SK-N-SH (cell line): ENCODE measurements at regions not wholly inside any gene's neighbourhood (a gene's known extent, or its start where the extent isn't known, plus 50 kb on each side); places are given as distances from the start of the nearest gene placed in this dataset.
"Not testable (repeated sequence)": the region's sequence is repeated elsewhere in the genome, so short reads cannot be mapped to it uniquely, and the experiment has no call there.

Experiments
- CTCF ChIP-seq: fragments of 200-600 bp; sonication (generic); IDR thresholded peaks from 2 replicates; pipeline ENCODE4 v1.6.1; 2017; ENCODE audit warnings: antibody characterized with exemption, mild to moderate bottlenecking, moderate library complexity
- EP300 ChIP-seq, 2 experiments: IDR thresholded peaks; 2 replicates each; pipeline versions ENCODE4 v1.4.0 to v1.6.1; 2012; ENCODE audit warnings: borderline replicate concordance in 1 of 2, low read depth in 1 of 2, low read length in 1 of 2
- JUND ChIP-seq: IDR thresholded peaks from 2 replicates; pipeline ENCODE4 v1.4.0; 2012
- MEF2A ChIP-seq: IDR thresholded peaks from 2 replicates; pipeline ENCODE4 v1.4.0; 2012; ENCODE audit warnings: low read depth, borderline replicate concordance
- NFIC ChIP-seq: IDR thresholded peaks from 2 replicates; pipeline ENCODE4 v1.4.0; 2012; ENCODE audit warnings: borderline replicate concordance
- POLR2AphosphoS5 ChIP-seq: IDR thresholded peaks from 2 replicates; pipeline ENCODE4 v1.6.1; 2012; ENCODE audit warnings: low read depth, low read length
- RCOR1 ChIP-seq: fragments of 150-350 bp; IDR thresholded peaks from 2 replicates; pipeline ENCODE4 v1.6.1; 2017; ENCODE audit warnings: antibody characterized with exemption, low read length
- SIN3A ChIP-seq: IDR thresholded peaks from 2 replicates; pipeline ENCODE4 v1.6.1; 2012; ENCODE audit warnings: low read depth, mild to moderate bottlenecking, low read length, moderate library complexity, borderline replicate concordance
- TEAD4 ChIP-seq: IDR thresholded peaks from 2 replicates; pipeline ENCODE4 v1.4.0; 2012; ENCODE audit warnings: mild to moderate bottlenecking, borderline replicate concordance; ENCODE audit not compliant: insufficient read depth

GRCh38 chr20:47972297-47972915, 187.1 kb upstream of the SULF2 start:
- peak; percentile 18; the same call in 1 of the 2 replicates for TF ChIP-seq CTCF
- TF ChIP-seq TEAD4; POLR2AphosphoS5; NFIC; RCOR1; MEF2A; JUND; SIN3A; EP300 (IDR thresholded peaks at IDR 0.05; ENCODE audit: borderline replicate concordance in 1 of 2, low read depth in 1 of 2, low read length in 1 of 2): not testable (repeated sequence)
